ENCODE measurements at regions not wholly inside any gene's neighbourhood (a gene's known extent, or its start where the extent isn't known, plus 50 kb on each side); places are given as distances from the start of the nearest gene placed in this dataset.

GRCh38 chr15:47288794-47289193 lies 428.5 kb upstream of the SEMA6D start:
- TF ChIP-seq, protein P1, sequence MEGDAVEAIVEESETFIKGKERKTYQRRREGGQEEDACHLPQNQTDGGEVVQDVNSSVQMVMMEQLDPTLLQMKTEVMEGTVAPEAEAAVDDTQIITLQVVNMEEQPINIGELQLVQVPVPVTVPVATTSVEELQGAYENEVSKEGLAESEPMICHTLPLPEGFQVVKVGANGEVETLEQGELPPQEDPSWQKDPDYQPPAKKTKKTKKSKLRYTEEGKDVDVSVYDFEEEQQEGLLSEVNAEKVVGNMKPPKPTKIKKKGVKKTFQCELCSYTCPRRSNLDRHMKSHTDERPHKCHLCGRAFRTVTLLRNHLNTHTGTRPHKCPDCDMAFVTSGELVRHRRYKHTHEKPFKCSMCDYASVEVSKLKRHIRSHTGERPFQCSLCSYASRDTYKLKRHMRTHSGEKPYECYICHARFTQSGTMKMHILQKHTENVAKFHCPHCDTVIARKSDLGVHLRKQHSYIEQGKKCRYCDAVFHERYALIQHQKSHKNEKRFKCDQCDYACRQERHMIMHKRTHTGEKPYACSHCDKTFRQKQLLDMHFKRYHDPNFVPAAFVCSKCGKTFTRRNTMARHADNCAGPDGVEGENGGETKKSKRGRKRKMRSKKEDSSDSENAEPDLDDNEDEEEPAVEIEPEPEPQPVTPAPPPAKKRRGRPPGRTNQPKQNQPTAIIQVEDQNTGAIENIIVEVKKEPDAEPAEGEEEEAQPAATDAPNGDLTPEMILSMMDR (IDR thresholded peaks at IDR 0.05), result no peak
- no peak for TF ChIP-seq JUN (IDR thresholded peaks at IDR 0.05)

Data from A549 (cell line).